Lower leg skin (tissue), 4 donors: ENCODE measurements at regions not wholly inside any gene's neighbourhood (a gene's known extent, or its start where the extent isn't known, plus 50 kb on each side); places are given as distances from the start of the nearest gene placed in this dataset.

Experiments
- DNase-seq, 2 donors: peaks; one replicate each; pipeline ENCODE4 v3.0.0-alpha.2; 2019; ENCODE audit warnings: low spot score in 2 of 2
- H3K4me3 ChIP-seq: fragments of 200-600 bp; sonication (generic); 2 replicates; pipeline ENCODE4 v1.5.1; 2017; ENCODE audit warnings: mild to moderate bottlenecking, low read depth; ENCODE audit not compliant: poor library complexity, severe bottlenecking
- CTCF ChIP-seq, 3 donors: fragments of 450-650 bp; IDR thresholded peaks; one replicate each; pipeline ENCODE4 v1.5.1; 2016; ENCODE audit warnings: antibody characterized with exemption in 3 of 3, mild to moderate bottlenecking in 3 of 3, moderate library complexity in 2 of 3
- POLR2A ChIP-seq, 2 donors: fragments of 450-650 bp; IDR thresholded peaks; one replicate each; pipeline ENCODE4 v1.6.1; 2016 to 2017; ENCODE audit warnings: antibody characterized with exemption in 2 of 2, mild to moderate bottlenecking in 1 of 2, moderate library complexity in 1 of 2
- WGBS, 2 donors: methylation state at CpG; one replicate each; pipeline ENCODE4 v1.1.5; 2018; 5-methylcytosine and 5-hydroxymethylcytosine counted together
- intact Hi-C: fragments of 100-400 bp; cut with DNase I; formaldehyde crosslinking; loops from one replicate; pipeline ENCODE4 v1.15.0; 2023; ENCODE audit warnings: low total_unique reads

- DNase-seq: no peak
- H3K4me3 ChIP-seq: no peak overlapping the region
- intact Hi-C loops: no loop called here
- TF ChIP-seq POLR2A (IDR thresholded peaks at IDR 0.05) (no peak), CTCF (IDR thresholded peaks at IDR 0.05) (no peak)
- WGBS, 2 donors: 73 to 74% methylated on average over 8 of the region's 8 CpGs
Observed at GRCh38 chr13:78476910-78477309, 126.4 kb downstream of the POU4F1 start.

- intact Hi-C loops: no loop called here
- DNase-seq: no peak
- TF ChIP-seq POLR2A (IDR thresholded peaks at IDR 0.05): no peak
- TF ChIP-seq CTCF (IDR thresholded peaks at IDR 0.05): no peak
- WGBS, 2 donors: 75 to 90% methylated on average over 2 of the region's 2 CpGs
- no peak overlapping the region for H3K4me3 ChIP-seq
Observed at GRCh38 chr13:78468621-78469020, 134.7 kb downstream of the POU4F1 start.

- intact Hi-C loops: no loop called here
- WGBS, 2 donors: 76 to 80% methylated on average over 1 of the region's 1 CpG
- no peak for DNase-seq
- H3K4me3 ChIP-seq: no peak overlapping the region
- no peak for TF ChIP-seq POLR2A (IDR thresholded peaks at IDR 0.05)
Observed at GRCh38 chr13:78465250-78465649, 138.1 kb downstream of the POU4F1 start.

GRCh38 chr13:78460176-78460575, 143.2 kb downstream of the POU4F1 start:
- 88% methylated on average over 2 of the region's 2 CpGs for WGBS, 2 donors
- DNase-seq: no peak
- TF ChIP-seq POLR2A (IDR thresholded peaks at IDR 0.05): no peak
- no peak for TF ChIP-seq CTCF (IDR thresholded peaks at IDR 0.05)
- H3K4me3 ChIP-seq: no peak overlapping the region
- intact Hi-C loops: no loop called here

GRCh38 chr13:78443839-78444238, 159.5 kb downstream of the POU4F1 start:
- no peak overlapping the region for H3K4me3 ChIP-seq
- 75 to 79% methylated on average over 4 of the region's 4 CpGs for WGBS, 2 donors
- TF ChIP-seq CTCF (IDR thresholded peaks at IDR 0.05): no peak
- no peak for TF ChIP-seq POLR2A (IDR thresholded peaks at IDR 0.05)
- intact Hi-C loops: no loop called here
- no peak for DNase-seq

GRCh38 chr13:78437781-78438180, 165.6 kb downstream of the POU4F1 start:
- intact Hi-C loops: no loop called here
- no peak for DNase-seq
- H3K4me3 ChIP-seq: no peak overlapping the region
- no peak for TF ChIP-seq POLR2A (IDR thresholded peaks at IDR 0.05)
- no peak for TF ChIP-seq CTCF (IDR thresholded peaks at IDR 0.05)
- WGBS, 2 donors: 62 to 76% methylated on average over 4 of the region's 4 CpGs
